ENCODE measurements at regions not wholly inside any gene's neighbourhood (a gene's known extent, or its start where the extent isn't known, plus 50 kb on each side); places are given as distances from the start of the nearest gene placed in this dataset.
"Not testable (repeated sequence)": the region's sequence is repeated elsewhere in the genome, so short reads cannot be mapped to it uniquely, and the experiment has no call there.

- 88% methylated on average over 6 of the region's 6 CpGs; no CpG with 5 or more reads in 1 of the 2 experiments for WGBS, 2 experiments (ENCODE audit: extremely low coverage in 1 of 2, insufficient coverage in 1 of 2, insufficient read length in 1 of 2, insufficient replicate concordance in 2 of 2, low coverage in 1 of 2, low lambda C conversion rate in 2 of 2, missing lambda C conversion rate in 1 of 2)
- H2BK5ac ChIP-seq (ENCODE audit: low read depth, low read length); H2AK5ac ChIP-seq (ENCODE audit: low read depth, low read length); H4K8ac ChIP-seq (ENCODE audit: extremely low read depth, insufficient read depth, low read length); H3K79me2 ChIP-seq (ENCODE audit: control insufficient read depth in 1 of 2, insufficient read depth in 2 of 2, low read length in 2 of 2); H3K14ac ChIP-seq (ENCODE audit: insufficient read length); H3K18ac ChIP-seq (ENCODE audit: extremely low read depth, low read length); H2BK12ac ChIP-seq (ENCODE audit: low read depth, low read length); H3K23me2 ChIP-seq (ENCODE audit: low read depth, low read length); H3K4me2 ChIP-seq (ENCODE audit: insufficient read depth in 1 of 2, low read depth in 2 of 2, low read length in 2 of 2); H3K9me3 ChIP-seq (ENCODE audit: insufficient read depth in 2 of 2, low read depth in 1 of 2, low read length in 1 of 2); H3K27ac ChIP-seq (ENCODE audit: low read depth, low read length); H3K23ac ChIP-seq (ENCODE audit: insufficient read length); FAIRE-seq; H4K5ac ChIP-seq (ENCODE audit: insufficient read length, low read depth, low read length); POLR2A ChIA-PET (ENCODE audit: partially characterized antibody); H3K9ac ChIP-seq (replicated peaks in 1 of 4; ENCODE audit: extremely low read depth in 1 of 4, low read depth in 3 of 4, low read length in 3 of 4); H2BK15ac ChIP-seq (ENCODE audit: low read length); H3K4ac ChIP-seq (replicated peaks; ENCODE audit: insufficient read length, low read depth, low read length); H2BK20ac ChIP-seq (ENCODE audit: low read length); H3K79me1 ChIP-seq (ENCODE audit: low read depth, low read length); H4K20me1 ChIP-seq (replicated peaks in 1 of 2; ENCODE audit: control insufficient read depth in 1 of 2, insufficient read depth in 2 of 2, low read length in 2 of 2); H2AFZ ChIP-seq (ENCODE audit: low read length); H3K56ac ChIP-seq (replicated peaks; ENCODE audit: insufficient read length, low read depth, low read length); H3K27me3 ChIP-seq (replicated peaks in 1 of 4; ENCODE audit: control insufficient read depth in 3 of 4, extremely low read depth in 1 of 4, insufficient read depth in 3 of 4, low read length in 3 of 4); DNase-seq (ENCODE audit: low read depth in 1 of 2, low spot score in 2 of 2); H3K36me3 ChIP-seq (ENCODE audit: control insufficient read depth in 2 of 4, insufficient read depth in 4 of 4, low read length in 3 of 4); H2BK120ac ChIP-seq (replicated peaks; ENCODE audit: low read depth, low read length); H3K4me3 ChIP-seq (ENCODE audit: extremely low read depth in 1 of 4, insufficient read depth in 2 of 4, low read depth in 3 of 4, low read length in 4 of 4); H3K4me1 ChIP-seq (replicated peaks in 1 of 4; ENCODE audit: control insufficient read depth in 3 of 4, insufficient read depth in 4 of 4, low read length in 3 of 4); H4K91ac ChIP-seq (replicated peaks; ENCODE audit: insufficient read length, low read length): not testable (repeated sequence)
- CTCF ChIA-PET (ENCODE audit: partially characterized antibody) = interaction anchor here (1.2 to 1.5 kb wide), 4 partner anchors 12 to 186 kb away, joined by 3 to 5 read pairs (median 4); no protein-coding TSS in a partner anchor
Observed at GRCh38 chr3:25931967-25932366, 142.1 kb downstream of the OXSM start.
